Thymus (tissue), 11 donors: ENCODE measurements at regions not wholly inside any gene's neighbourhood (a gene's known extent, or its start where the extent isn't known, plus 50 kb on each side); places are given as distances from the start of the nearest gene placed in this dataset.

ENCODE experiments used
- DNase-seq, 9 donors: peaks; one replicate each; pipeline ENCODE4 v3.0.0-alpha.2; 2013; ENCODE audit warnings: low spot score in 9 of 9, low read depth in 6 of 9, missing footprints in 1 of 9
- H3K27ac ChIP-seq, 2 donors: one replicate each; pipeline ENCODE4 v1.5.1; 2013; ENCODE audit warnings: control low read depth in 1 of 2, low read depth in 1 of 2, low read length in 1 of 2, mild to moderate bottlenecking in 1 of 2, moderate library complexity in 1 of 2
- H3K27me3 ChIP-seq, 2 donors: one replicate each; pipeline ENCODE4 v1.5.1; 2013; ENCODE audit warnings: low read length in 1 of 2; ENCODE audit not compliant: control insufficient read depth in 2 of 2, insufficient read depth in 1 of 2
- H3K36me3 ChIP-seq, 2 donors: one replicate each; pipeline ENCODE4 v1.5.1; 2013; ENCODE audit warnings: low read length in 1 of 2, mild to moderate bottlenecking in 1 of 2, moderate library complexity in 1 of 2; ENCODE audit not compliant: control insufficient read depth in 2 of 2, insufficient read depth in 2 of 2
- H3K4me1 ChIP-seq, 2 donors: one replicate each; pipeline ENCODE4 v1.5.1; 2013; ENCODE audit warnings: low read length in 2 of 2; ENCODE audit not compliant: control insufficient read depth in 2 of 2, insufficient read depth in 2 of 2
- H3K4me3 ChIP-seq, 2 donors: one replicate each; pipeline ENCODE4 v1.5.1; 2013; ENCODE audit warnings: low read length in 2 of 2, control low read depth in 1 of 2, mild to moderate bottlenecking in 1 of 2
- H3K9me3 ChIP-seq, 2 donors: one replicate each; pipeline ENCODE4 v1.5.1; 2013; ENCODE audit warnings: low read length in 1 of 2, mild to moderate bottlenecking in 1 of 2; ENCODE audit not compliant: control insufficient read depth in 2 of 2, insufficient read depth in 1 of 2
- WGBS: extraction: QIAGEN DNeasy Blood & Tissue Kit; methylation state at CpG from one replicate; pipeline ENCODE4 v1.1.7; 2013; 5-methylcytosine and 5-hydroxymethylcytosine counted together
- donor health status: healthy.

DNA sequence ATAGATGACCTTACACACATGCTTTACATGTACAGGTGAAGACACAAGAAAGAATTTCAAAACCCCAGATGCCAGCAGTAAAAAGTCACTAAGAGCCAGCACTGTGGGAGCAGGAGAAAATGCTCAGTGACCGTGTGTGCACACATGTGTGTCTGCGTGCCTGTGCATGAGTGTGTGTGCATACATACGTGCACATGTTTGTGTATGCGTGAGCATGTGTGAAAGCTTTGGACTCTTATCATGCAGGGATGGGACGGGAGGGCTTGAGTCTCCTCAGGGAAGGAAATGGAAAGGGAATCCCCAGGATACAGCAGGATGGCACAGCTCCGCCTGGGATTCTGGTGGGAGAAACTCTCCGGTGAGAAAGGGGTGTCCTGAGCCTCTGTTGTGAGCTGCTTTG lies 121.5 kb upstream of the B3GAT1 start:
- no peak for DNase-seq

DNA sequence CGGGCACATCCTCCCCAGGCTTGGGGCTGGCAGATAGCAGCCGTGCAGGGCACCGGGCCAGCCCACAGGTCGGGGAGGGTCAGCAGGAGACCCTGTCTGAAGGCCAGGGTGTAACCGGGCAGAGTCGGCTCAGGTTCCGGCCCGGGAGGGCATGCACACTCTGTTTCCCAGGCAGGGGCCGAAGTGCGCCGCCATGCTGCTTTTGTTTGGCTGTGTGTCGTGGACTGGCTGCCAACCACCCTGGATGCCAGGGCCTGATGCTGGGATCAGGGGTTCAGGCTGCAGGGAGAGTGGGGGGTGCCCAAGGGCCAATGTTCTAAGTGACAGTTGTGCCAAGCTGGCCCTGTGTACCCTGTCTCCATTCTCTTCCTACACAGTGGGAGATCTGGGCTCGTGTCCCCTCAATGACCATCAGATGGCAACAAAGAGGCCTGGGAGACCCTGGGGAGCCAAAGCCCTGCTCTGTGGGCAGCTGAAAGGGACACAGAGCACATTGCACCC lies 120.9 kb upstream of the B3GAT1 start:
- H3K27ac ChIP-seq, result no peak overlapping the region
- peaks cover 0 to 21% of the 10 kb centered on the region in 2 donors for H3K27me3 ChIP-seq
- no peak for DNase-seq

More for the DNA sequence above, 121.5 kb upstream of the B3GAT1 start:
- H3K27ac ChIP-seq, result no peak overlapping the region
- peaks cover 0 to 2% of the 10 kb centered on the region in 2 donors for H3K4me1 ChIP-seq
- H3K27me3 ChIP-seq, result peaks cover 0 to 22% of the 10 kb centered on the region in 2 donors
- no peaks in the 10 kb centered on the region for H3K9me3 ChIP-seq
- WGBS, result 97% methylated on average over 7 of the region's 7 CpGs
- no peak overlapping the region for H3K4me3 ChIP-seq
- H3K36me3 ChIP-seq, result no peaks in the 10 kb centered on the region

DNA sequence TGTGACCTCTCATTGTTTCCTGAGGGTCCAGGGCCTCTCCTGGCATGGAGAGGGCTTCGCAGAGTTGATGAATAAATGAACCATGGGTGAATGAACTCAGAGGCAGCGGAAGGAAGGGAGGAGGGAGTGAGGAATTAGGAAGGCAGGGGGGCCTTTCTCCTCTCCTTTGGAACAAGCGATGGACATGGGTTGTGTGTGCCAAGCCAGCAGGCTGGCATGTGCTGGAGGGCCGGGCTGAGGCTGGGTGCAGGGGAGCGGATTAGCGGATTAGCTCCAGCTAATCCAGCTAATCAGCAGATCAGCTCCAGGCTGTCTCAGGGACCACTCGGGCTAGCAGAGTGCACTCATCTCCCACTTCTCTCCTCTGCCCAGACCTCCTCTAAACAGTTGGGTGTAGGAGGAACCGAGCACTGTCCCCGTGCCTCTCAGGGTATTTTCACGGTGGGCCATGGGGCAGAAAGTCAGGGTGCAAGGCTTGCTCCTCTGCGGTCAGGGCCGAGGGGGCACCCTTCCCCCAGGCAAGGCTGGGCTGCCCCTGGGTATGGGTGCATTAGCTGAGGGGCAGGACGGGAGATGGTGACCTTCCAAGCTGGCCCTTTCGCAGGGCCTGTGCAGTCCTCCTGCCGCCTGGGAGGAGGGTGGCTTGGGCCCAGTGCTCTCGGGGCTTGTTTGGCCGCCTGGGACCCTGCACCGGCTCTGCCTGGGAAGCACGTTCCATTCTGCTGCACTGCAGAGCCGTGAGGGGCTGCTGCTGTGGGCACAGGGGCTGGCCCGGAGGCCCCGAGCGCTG lies 120.3 kb upstream of the B3GAT1 start:
- Histone ChIP-seq H3K9me3 (no peaks in the 10 kb centered on the region), H3K4me1 (no peaks in the 10 kb centered on the region), H3K36me3 (no peaks in the 10 kb centered on the region), H3K4me3 (no peak overlapping the region), H3K27ac (no peak overlapping the region), H3K27me3 (peaks cover 0 to 17% of the 10 kb centered on the region in 2 donors)
- 96% methylated on average over 23 of the region's 23 CpGs for WGBS
- DNase-seq, result no peak

More for the DNA sequence above, 120.9 kb upstream of the B3GAT1 start:
- Histone ChIP-seq H3K4me3 (no peak overlapping the region), H3K4me1 (no peaks in the 10 kb centered on the region), H3K9me3 (no peaks in the 10 kb centered on the region), H3K36me3 (no peaks in the 10 kb centered on the region)
- 95% methylated on average over 13 of the region's 13 CpGs for WGBS

DNA sequence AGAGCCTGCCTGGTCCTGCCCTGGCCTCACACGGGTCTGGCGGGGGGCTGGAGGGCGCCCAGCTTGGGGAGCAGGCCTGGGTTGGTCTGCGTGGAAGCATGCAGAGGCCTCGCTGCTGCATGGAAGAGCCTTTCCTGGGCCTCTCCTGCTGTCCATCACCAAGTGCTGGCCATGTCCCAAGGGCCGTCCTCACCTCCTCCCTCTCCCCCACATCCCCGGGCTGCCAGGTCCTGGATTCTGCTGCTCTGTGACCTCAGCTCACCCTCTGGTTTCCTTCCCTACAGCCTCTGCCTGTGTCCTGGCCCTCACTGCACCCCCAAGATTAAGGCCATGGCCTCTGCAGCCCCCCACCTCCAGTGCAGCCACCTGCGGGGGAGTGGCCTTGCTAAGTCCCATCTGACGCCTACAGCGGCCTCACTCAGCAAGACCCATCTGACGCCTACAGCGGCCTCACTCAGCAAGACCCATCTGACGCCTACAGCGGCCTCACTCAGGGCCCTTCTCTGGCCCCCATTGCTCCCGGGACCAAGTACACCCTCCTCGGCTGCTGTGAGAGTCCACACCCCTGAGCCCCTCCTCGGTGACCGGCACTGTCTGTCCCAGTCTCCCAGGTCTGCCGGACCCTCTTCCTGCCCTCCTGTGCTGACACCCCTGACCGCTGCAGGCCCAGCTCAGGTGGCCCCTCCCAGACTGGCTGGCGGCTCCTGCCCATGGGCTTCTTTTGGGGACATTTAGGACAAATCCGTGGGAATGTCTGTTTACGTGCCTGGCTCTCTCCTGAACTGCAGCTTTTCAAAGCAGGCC lies 119.5 kb upstream of the B3GAT1 start:
- no peak for DNase-seq
- 91% methylated on average over 23 of the region's 23 CpGs for WGBS
- no peaks in the 10 kb centered on the region for H3K9me3 ChIP-seq

DNA sequence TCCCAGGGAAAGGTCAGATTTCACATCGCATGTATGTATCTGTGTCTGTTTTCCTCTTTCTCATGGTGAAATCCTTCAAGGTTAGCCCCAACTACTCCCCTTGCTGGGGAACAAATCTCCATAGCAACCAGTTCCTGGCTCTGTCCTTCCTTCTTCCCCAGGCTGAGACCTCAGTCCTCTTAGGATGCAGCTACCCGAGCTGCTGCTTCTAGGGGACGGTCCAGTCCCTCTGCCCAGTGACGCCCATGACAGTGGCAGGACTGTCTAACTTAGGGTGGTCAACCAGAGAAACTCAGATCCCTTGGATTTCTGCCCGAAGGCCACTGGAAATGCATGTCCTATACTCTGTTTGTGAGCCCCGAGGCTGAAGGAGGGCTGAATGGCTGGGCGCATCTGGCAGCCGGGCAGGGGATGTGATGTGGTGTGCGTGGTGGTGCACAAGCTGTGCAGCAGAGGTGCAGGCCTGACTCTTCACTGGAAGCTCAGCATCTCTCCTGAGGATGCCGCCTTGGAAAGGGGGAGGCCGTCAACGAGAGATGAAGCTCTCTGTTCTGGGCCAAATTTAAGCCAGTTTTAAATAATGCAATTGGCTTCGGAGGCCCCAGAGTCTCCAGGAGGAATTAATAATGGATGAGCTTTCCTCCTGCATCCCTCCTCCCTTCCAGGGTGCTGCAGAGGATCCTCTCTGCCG lies 118.7 kb upstream of the B3GAT1 start:
- no peak overlapping the region for H3K4me3 ChIP-seq
- 90% methylated on average over 14 of the region's 14 CpGs for WGBS
- H3K27me3 ChIP-seq, result peaks cover 0 to 5% of the 10 kb centered on the region in 2 donors
- no peak for DNase-seq
- H3K27ac ChIP-seq, result no peak overlapping the region
- no peaks in the 10 kb centered on the region for H3K9me3 ChIP-seq
- no peaks in the 10 kb centered on the region for H3K36me3 ChIP-seq
- H3K4me1 ChIP-seq, result no peaks in the 10 kb centered on the region

More for the DNA sequence above, 119.5 kb upstream of the B3GAT1 start:
- Histone ChIP-seq H3K27me3 (peaks cover 0 to 12% of the 10 kb centered on the region in 2 donors), H3K36me3 (no peaks in the 10 kb centered on the region), H3K27ac (no peak overlapping the region), H3K4me1 (no peaks in the 10 kb centered on the region), H3K4me3 (no peak overlapping the region)

DNA sequence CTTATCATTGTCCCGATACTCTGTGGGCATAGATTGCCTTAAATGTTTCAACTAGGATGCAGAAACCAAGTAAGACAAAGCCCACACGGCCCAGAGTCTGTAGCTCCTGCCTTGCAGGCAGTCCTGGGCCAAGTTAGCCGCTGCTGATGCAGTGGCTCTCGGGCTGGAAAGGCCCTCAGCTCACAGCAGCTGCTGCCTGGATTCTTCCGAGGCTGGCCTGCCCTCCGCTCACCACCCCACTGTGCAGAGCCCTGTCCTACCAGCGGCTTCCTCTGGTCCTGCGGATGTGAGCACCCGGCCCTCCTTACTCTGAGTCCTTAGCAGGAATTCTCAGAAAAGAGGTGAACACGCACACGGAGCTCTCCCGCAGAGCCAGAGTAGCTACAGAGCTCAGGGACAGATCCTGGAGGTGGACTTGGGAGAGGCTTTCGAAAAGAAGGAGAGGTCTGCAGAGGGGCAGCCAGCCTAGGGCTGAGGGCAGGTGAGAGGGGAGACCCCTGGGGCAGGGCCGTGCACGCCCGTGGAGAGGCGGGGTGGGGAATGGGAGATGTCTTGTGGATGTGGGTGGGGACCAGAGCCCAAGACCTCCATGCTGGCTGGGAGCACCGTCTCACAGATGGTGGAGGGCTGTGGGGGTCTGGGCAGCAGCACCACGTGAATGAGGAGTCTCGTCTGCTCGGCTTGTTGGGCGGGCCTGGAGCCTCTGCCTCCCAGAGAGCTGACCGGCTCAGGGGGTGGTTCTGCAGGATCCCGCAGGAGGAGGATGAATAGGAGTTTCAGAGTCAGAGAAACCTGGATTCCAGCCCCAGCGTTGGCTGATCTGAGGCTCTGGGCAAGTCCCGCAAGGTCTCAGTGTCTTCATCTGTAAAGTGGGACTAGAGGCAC lies 117.4 kb upstream of the B3GAT1 start:
- H3K36me3 ChIP-seq, result no peaks in the 10 kb centered on the region
- no peak overlapping the region for H3K27ac ChIP-seq
- no peaks in the 10 kb centered on the region for H3K4me1 ChIP-seq
- no peak overlapping the region for H3K4me3 ChIP-seq
- no peaks in the 10 kb centered on the region for H3K27me3 ChIP-seq
- 90% methylated on average over 26 of the region's 26 CpGs for WGBS
- no peak for DNase-seq
- H3K9me3 ChIP-seq, result no peaks in the 10 kb centered on the region

DNA sequence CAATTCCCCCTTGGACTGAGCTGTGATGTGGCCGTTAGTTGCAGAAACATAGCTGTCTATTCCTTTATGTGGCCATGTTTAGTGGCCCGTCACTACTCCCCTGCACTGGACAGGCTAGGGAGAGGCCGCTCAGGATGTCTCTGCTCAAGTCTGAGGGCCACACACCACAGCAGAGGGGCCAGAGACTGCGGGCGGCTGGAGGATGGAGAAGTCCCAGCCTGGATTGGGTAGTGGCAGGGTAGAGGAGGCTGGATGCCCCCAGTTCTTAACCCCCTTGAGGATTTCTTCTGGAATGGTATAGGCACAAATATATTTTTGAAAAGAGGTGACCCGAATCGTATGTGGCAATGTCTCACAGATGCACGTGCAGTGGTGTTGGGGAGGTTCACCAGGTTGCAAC lies 116.4 kb upstream of the B3GAT1 start:
- Histone ChIP-seq H3K4me3 (no peak overlapping the region), H3K27me3 (no peaks in the 10 kb centered on the region), H3K36me3 (no peaks in the 10 kb centered on the region), H3K9me3 (no peaks in the 10 kb centered on the region), H3K4me1 (no peaks in the 10 kb centered on the region), H3K27ac (no peak overlapping the region)
- no peak for DNase-seq
- WGBS, result 96% methylated on average over 8 of the region's 8 CpGs

DNA sequence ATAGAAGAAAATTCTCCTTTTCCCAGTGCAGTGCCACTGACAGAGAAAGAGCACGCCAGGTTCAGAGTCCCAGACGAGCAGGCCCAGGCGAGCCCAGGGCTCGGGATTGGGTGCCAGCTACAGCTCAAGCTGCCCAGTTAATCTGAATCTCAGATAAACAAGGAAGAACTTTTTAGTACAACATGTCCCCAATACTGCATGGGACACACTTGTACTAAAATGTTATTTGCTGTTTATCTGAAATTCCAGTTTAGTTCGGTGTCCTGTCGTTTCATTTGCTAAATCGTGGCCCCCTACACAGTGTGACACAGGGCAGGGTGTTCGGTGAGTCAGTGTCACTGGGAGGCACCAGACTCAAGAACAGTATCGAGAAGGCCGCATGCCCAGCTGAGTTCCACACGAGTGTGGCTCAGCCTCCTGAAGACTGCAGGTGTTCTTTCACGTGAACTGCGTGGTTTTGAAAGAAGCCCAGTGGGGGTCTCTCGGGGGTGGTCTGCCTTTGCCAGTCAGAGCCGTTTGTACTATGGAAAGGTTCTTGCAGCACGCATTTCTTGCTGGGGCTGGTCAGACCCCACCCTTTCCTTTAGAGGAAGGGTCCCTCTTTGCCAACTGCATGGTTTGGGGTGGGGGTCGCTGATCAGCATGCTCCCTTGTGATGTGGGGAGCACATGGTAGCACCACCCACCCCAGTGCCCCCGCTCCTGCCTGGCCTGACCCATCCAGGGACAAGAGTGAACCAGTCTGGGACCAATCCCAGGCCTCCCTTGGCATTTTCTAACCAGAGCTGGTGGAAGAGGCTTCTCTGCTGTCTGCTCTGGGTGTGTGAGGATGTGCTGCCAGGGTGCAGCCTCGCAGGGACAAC lies 115.6 kb upstream of the B3GAT1 start:
- WGBS, result 86% methylated on average over 19 of the region's 19 CpGs
- Histone ChIP-seq H3K27ac (no peak overlapping the region), H3K9me3 (no peaks in the 10 kb centered on the region), H3K36me3 (no peaks in the 10 kb centered on the region), H3K4me1 (no peaks in the 10 kb centered on the region), H3K4me3 (no peak overlapping the region), H3K27me3 (no peaks in the 10 kb centered on the region)
- no peak for DNase-seq
